CD4-positive, CD25-positive, alpha-beta regulatory T cell (primary cell): ENCODE measurements at regions not wholly inside any gene's neighbourhood (a gene's known extent, or its start where the extent isn't known, plus 50 kb on each side); places are given as distances from the start of the nearest gene placed in this dataset.
"Not testable (repeated sequence)": the region's sequence is repeated elsewhere in the genome, so short reads cannot be mapped to it uniquely, and the experiment has no call there.

ENCODE experiments used
- ATAC-seq, 2 donors: fragments of 150-1000 bp; cut with Tn5 transposase; one replicate each; pipeline ENCODE4 v1.10.0; 2021; ENCODE audit warnings: low read depth in 2 of 2, moderate number of reproducible peaks in 2 of 2, moderate library complexity in 1 of 2
- DNase-seq, 3 donors: peaks; one replicate each; pipeline versions ENCODE4 v3.0.0 to v3.0.0-alpha.2; 2012 to 2022; ENCODE audit warnings: mixed read lengths in 1 of 3
- H3K27ac ChIP-seq: one replicate; pipeline ENCODE4 v1.7.0; 2013; ENCODE audit warnings: mild to moderate bottlenecking, low read length; ENCODE audit not compliant: insufficient read depth, poor library complexity, severe bottlenecking
- H3K27me3 ChIP-seq: one replicate; pipeline ENCODE4 v1.7.0; 2013; ENCODE audit warnings: low read length; ENCODE audit not compliant: control insufficient read depth, insufficient read depth
- H3K36me3 ChIP-seq: one replicate; pipeline ENCODE4 v1.7.0; 2013; ENCODE audit warnings: mild to moderate bottlenecking, low read length, moderate library complexity; ENCODE audit not compliant: control insufficient read depth, insufficient read depth
- H3K4me1 ChIP-seq: 2 replicates; pipeline ENCODE4 v1.7.0; 2013; ENCODE audit warnings: mild to moderate bottlenecking, low read length; ENCODE audit not compliant: insufficient read depth, control insufficient read depth, poor library complexity, severe bottlenecking
- H3K4me3 ChIP-seq: one replicate; pipeline ENCODE4 v1.7.0; 2013; ENCODE audit warnings: low read depth, mild to moderate bottlenecking, low read length, moderate library complexity
- H3K9me3 ChIP-seq, 2 experiments: 1 replicate in 1 of 2; 2 replicates in 1 of 2; pipeline ENCODE4 v1.7.0; 2013; ENCODE audit warnings: low read length in 2 of 2, mild to moderate bottlenecking in 1 of 2, moderate library complexity in 1 of 2; ENCODE audit not compliant: control insufficient read depth in 2 of 2
- H3K27ac Mint-ChIP-seq, 3 donors: one replicate each; pipeline ENCODE4 v1.8.0; 2020 to 2022; ENCODE audit warnings: mild to moderate bottlenecking in 3 of 3, mixed read lengths in 3 of 3, moderate library complexity in 2 of 3
- H3K27me3 Mint-ChIP-seq: one replicate; pipeline ENCODE4 v1.8.0; 2022; ENCODE audit warnings: mild to moderate bottlenecking, mixed read lengths
- H3K36me3 Mint-ChIP-seq: one replicate; pipeline ENCODE4 v1.8.0; 2020; ENCODE audit warnings: mixed read lengths
- H3K4me1 Mint-ChIP-seq, 4 donors: one replicate each; pipeline ENCODE4 v1.8.0; 2020 to 2022; ENCODE audit warnings: mixed read lengths in 4 of 4, mild to moderate bottlenecking in 1 of 4
- H3K4me3 Mint-ChIP-seq, 4 donors: one replicate each; pipeline ENCODE4 v1.8.0; 2020 to 2022; ENCODE audit warnings: mild to moderate bottlenecking in 4 of 4, mixed read lengths in 4 of 4, moderate library complexity in 3 of 4
- H3K9me3 Mint-ChIP-seq, 7 donors: one replicate each; pipeline ENCODE4 v1.8.0; 2020 to 2022; ENCODE audit warnings: mixed read lengths in 7 of 7, mild to moderate bottlenecking in 3 of 7, moderate library complexity in 2 of 7

- ATAC-seq: no peak
- H3K36me3 ChIP-seq: no peaks in the 10 kb centered on the region
- no peaks in the 10 kb centered on the region for H3K4me1 Mint-ChIP-seq
- peaks cover 3% of the 10 kb centered on the region for H3K27me3 ChIP-seq
- no peak overlapping the region for H3K4me3 ChIP-seq
- H3K36me3 Mint-ChIP-seq: no peaks in the 10 kb centered on the region
- no peak for DNase-seq
- no peak overlapping the region for H3K4me3 Mint-ChIP-seq
- H3K9me3 Mint-ChIP-seq: peaks cover 0 to 4% (median 0%) of the 10 kb centered on the region in 7 donors
- H3K27ac Mint-ChIP-seq: no peak overlapping the region
- no peaks in the 10 kb centered on the region for H3K9me3 ChIP-seq
- peaks cover 14% of the 10 kb centered on the region for H3K27me3 Mint-ChIP-seq
- no peaks in the 10 kb centered on the region for H3K4me1 ChIP-seq
- no peak overlapping the region for H3K27ac ChIP-seq
These were observed 247.5 kb downstream of the NRIP1 start for GRCh38 chr21:14817311-14817710.

DNA sequence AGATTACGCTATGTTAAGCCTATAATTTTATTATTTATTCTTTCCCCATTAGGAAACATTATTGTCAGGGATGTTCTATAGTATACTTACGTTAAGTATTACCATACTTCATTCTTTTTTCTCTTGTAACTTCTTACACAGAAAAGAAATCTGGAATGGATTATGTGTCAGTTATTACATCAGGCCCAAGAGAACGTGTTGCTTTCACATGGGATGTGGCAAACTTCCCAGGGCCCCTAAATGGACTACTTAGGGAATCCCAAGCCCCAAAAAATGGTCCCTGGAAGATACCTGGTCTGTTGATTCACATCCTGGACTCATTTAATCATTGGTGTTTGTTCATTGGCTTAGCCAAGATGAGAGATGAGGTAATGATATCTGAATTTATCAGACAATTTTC, 249.8 kb downstream of the NRIP1 start:
- Histone ChIP-seq H3K27ac (no peak overlapping the region), H3K27me3 (peaks cover 3% of the 10 kb centered on the region), H3K9me3 (no peaks in the 10 kb centered on the region), H3K4me1 (no peaks in the 10 kb centered on the region), H3K4me3 (no peak overlapping the region), H3K36me3 (no peaks in the 10 kb centered on the region)
- no peak for ATAC-seq
- H3K4me3 Mint-ChIP-seq: no peak overlapping the region
- no peak overlapping the region for H3K27ac Mint-ChIP-seq
- H3K36me3 Mint-ChIP-seq: no peaks in the 10 kb centered on the region
- peaks cover 16% of the 10 kb centered on the region for H3K27me3 Mint-ChIP-seq
- peaks cover 0 to 6% (median 4%) of the 10 kb centered on the region in 7 donors for H3K9me3 Mint-ChIP-seq
- H3K4me1 Mint-ChIP-seq: no peaks in the 10 kb centered on the region
- DNase-seq: no peak

DNA sequence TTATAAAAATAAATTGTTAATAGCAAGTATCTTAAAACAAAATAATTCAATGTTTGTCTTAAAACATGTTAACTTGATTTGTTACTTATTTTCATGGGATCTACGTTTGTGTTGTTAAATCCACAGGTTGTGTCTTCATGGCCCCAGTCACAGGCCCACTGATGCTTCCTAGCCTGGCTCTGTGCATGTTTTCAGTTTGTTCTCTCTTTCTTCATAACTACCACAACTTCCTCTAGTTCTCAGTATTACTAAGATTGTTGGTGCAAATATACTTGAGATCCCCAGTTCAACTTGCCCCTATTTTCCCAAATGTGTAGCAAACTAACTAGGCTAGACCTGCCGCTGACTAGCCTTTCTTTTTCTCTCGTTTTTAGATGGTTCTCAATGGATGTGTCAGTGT, 250.5 kb downstream of the NRIP1 start:
- DNase-seq (no peak), ATAC-seq (no peak)
- no peak overlapping the region for H3K4me3 Mint-ChIP-seq

GRCh38 chr21:14804170-14804569, 258.1 kb upstream of the SAMSN1 start:
- not testable (repeated sequence) for H3K4me3 Mint-ChIP-seq, H3K27ac ChIP-seq, H3K27ac Mint-ChIP-seq, DNase-seq, H3K36me3 Mint-ChIP-seq, H3K4me1 Mint-ChIP-seq, H3K27me3 Mint-ChIP-seq, ATAC-seq, H3K36me3 ChIP-seq, H3K4me1 ChIP-seq, H3K27me3 ChIP-seq, H3K4me3 ChIP-seq, H3K9me3 ChIP-seq
- peaks cover 0 to 14% (median 7%) of the 10 kb centered on the region in 7 donors for H3K9me3 Mint-ChIP-seq

More for the DNA sequence above, 250.5 kb downstream of the NRIP1 start:
- no peaks in the 10 kb centered on the region for H3K36me3 ChIP-seq
- no peak overlapping the region for H3K27ac Mint-ChIP-seq
- no peak overlapping the region for H3K4me3 ChIP-seq
- peaks cover 0 to 6% (median 4%) of the 10 kb centered on the region in 7 donors for H3K9me3 Mint-ChIP-seq
- H3K27ac ChIP-seq: no peak overlapping the region
- H3K27me3 ChIP-seq: peaks cover 3% of the 10 kb centered on the region
- no peaks in the 10 kb centered on the region for H3K9me3 ChIP-seq
- H3K36me3 Mint-ChIP-seq: no peaks in the 10 kb centered on the region
- H3K4me1 ChIP-seq: no peaks in the 10 kb centered on the region
- H3K4me1 Mint-ChIP-seq: no peaks in the 10 kb centered on the region
- peaks cover 15% of the 10 kb centered on the region for H3K27me3 Mint-ChIP-seq

DNA sequence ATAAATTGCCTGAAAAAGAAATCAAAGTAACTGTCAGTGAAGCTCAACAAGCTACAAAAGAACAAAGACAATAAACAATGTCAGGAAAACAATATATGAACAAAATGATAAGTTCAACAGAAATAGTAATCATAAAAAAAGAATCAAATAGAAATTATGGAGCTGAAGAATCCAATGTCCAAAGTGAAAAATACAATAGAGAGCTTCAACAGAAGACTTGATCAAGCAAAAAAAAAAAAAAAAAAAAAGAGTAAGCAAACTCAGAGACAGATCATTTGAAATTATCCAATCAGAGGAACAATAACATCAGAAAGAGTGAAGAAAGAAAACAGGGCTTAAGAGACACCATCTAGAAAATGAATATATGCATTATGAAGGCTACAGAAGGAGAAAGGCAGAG, 251.4 kb upstream of the SAMSN1 start:
- Mint-ChIP-seq H3K9me3 (peaks cover 0 to 34% (median 11%) of the 10 kb centered on the region in 7 donors), H3K27me3 (peaks cover 7% of the 10 kb centered on the region), H3K4me3 (no peak overlapping the region), H3K27ac (no peak overlapping the region), H3K4me1 (no peaks in the 10 kb centered on the region), H3K36me3 (no peaks in the 10 kb centered on the region)
- ATAC-seq (no peak), DNase-seq (no peak)
- Histone ChIP-seq H3K36me3 (no peaks in the 10 kb centered on the region), H3K4me1 (no peaks in the 10 kb centered on the region), H3K27me3 (peaks cover 2% of the 10 kb centered on the region), H3K4me3 (no peak overlapping the region), H3K9me3 (peaks cover 22 to 25% of the 10 kb centered on the region in 2 experiments), H3K27ac (no peak overlapping the region)

- no peaks in the 10 kb centered on the region for H3K27me3 ChIP-seq
- peaks cover 15% of the 10 kb centered on the region for H3K27me3 Mint-ChIP-seq
- no peak overlapping the region for H3K27ac Mint-ChIP-seq
These were observed 241.2 kb upstream of the SAMSN1 start for GRCh38 chr21:14787312-14787711.

GRCh38 chr21:14785679-14786078, 239.6 kb upstream of the SAMSN1 start:
- Mint-ChIP-seq H3K36me3 (no peaks in the 10 kb centered on the region), H3K4me3 (no peak overlapping the region), H3K27ac (no peak overlapping the region), H3K4me1 (no peaks in the 10 kb centered on the region), H3K9me3 (peaks cover 0 to 12% (median 6%) of the 10 kb centered on the region in 7 donors), H3K27me3 (peaks cover 12% of the 10 kb centered on the region)
- Histone ChIP-seq H3K9me3 (no peaks in the 10 kb centered on the region), H3K27me3 (no peaks in the 10 kb centered on the region), H3K27ac (no peak overlapping the region), H3K4me3 (no peak overlapping the region), H3K36me3 (no peaks in the 10 kb centered on the region), H3K4me1 (no peaks in the 10 kb centered on the region)
- ATAC-seq (no peak), DNase-seq (no peak)

More at GRCh38 chr21:14787312-14787711, 241.2 kb upstream of the SAMSN1 start:
- Mint-ChIP-seq H3K4me1 (no peaks in the 10 kb centered on the region), H3K36me3 (no peaks in the 10 kb centered on the region), H3K4me3 (no peak overlapping the region), H3K9me3 (peaks cover 0 to 11% (median 7%) of the 10 kb centered on the region in 7 donors)
- no peaks in the 10 kb centered on the region for H3K4me1 ChIP-seq
- ATAC-seq (no peak), DNase-seq (no peak)
- H3K27ac ChIP-seq: no peak overlapping the region
- H3K36me3 ChIP-seq: no peaks in the 10 kb centered on the region
- H3K9me3 ChIP-seq: no peaks in the 10 kb centered on the region
- no peak overlapping the region for H3K4me3 ChIP-seq

- Histone ChIP-seq H3K27ac (no peak overlapping the region), H3K9me3 (no peaks in the 10 kb centered on the region), H3K4me3 (no peak overlapping the region), H3K27me3 (no peaks in the 10 kb centered on the region), H3K4me1 (no peaks in the 10 kb centered on the region), H3K36me3 (no peaks in the 10 kb centered on the region)
- ATAC-seq (peak in 1 of 2 donors; percentile 65), DNase-seq (peak; percentile 24 to 68 (median 38))
- Mint-ChIP-seq H3K4me1 (no peaks in the 10 kb centered on the region), H3K27me3 (peaks cover 44% of the 10 kb centered on the region), H3K9me3 (peaks cover 0 to 2% (median 0%) of the 10 kb centered on the region in 7 donors), H3K27ac (no peak overlapping the region), H3K36me3 (no peaks in the 10 kb centered on the region), H3K4me3 (no peak overlapping the region)
These were observed 227.7 kb upstream of the SAMSN1 start for GRCh38 chr21:14773777-14774345.
